Naive B cell (primary cell): ENCODE measurements at regions not wholly inside any gene's neighbourhood (a gene's known extent, or its start where the extent isn't known, plus 50 kb on each side); places are given as distances from the start of the nearest gene placed in this dataset.
A peak's percentile ranks its signal among the peaks of the same experiment; 100 is the strongest.

Source experiments
- ATAC-seq, 2 donors: fragments of 150-1000 bp; cut with Tn5 transposase; 2 replicates each; pipeline ENCODE4 v1.10.0; 2021; ENCODE audit warnings: low read depth in 2 of 2, mild to moderate bottlenecking in 2 of 2, moderate library complexity in 2 of 2
- DNase-seq: peaks from one replicate; pipeline ENCODE4 v3.0.0; 2022
- H3K27ac Mint-ChIP-seq, 6 donors: one replicate each; pipeline ENCODE4 v1.8.0; 2020 to 2022; ENCODE audit warnings: mild to moderate bottlenecking in 6 of 6, mixed read lengths in 6 of 6, moderate library complexity in 5 of 6, inconsistent platforms in 2 of 6
- H3K27me3 Mint-ChIP-seq, 3 donors: one replicate each; pipeline ENCODE4 v1.8.0; 2021 to 2022; ENCODE audit warnings: mixed read lengths in 3 of 3, mild to moderate bottlenecking in 1 of 3
- H3K36me3 Mint-ChIP-seq, 2 donors: one replicate each; pipeline ENCODE4 v1.8.0; 2020 to 2022; ENCODE audit warnings: mixed read lengths in 2 of 2, inconsistent platforms in 1 of 2, mild to moderate bottlenecking in 1 of 2
- H3K4me1 Mint-ChIP-seq, 3 donors: one replicate each; pipeline ENCODE4 v1.8.0; 2020 to 2022; ENCODE audit warnings: mixed read lengths in 3 of 3, inconsistent platforms in 1 of 3, mild to moderate bottlenecking in 1 of 3, moderate library complexity in 1 of 3
- H3K4me3 Mint-ChIP-seq, 8 donors: one replicate each; pipeline ENCODE4 v1.8.0; 2020 to 2022; ENCODE audit warnings: mild to moderate bottlenecking in 8 of 8, mixed read lengths in 8 of 8, moderate library complexity in 8 of 8, inconsistent platforms in 2 of 8
- H3K9me3 Mint-ChIP-seq, 7 donors: one replicate each; pipeline ENCODE4 v1.8.0; 2020 to 2022; ENCODE audit warnings: mixed read lengths in 7 of 7, mild to moderate bottlenecking in 5 of 7, inconsistent platforms in 2 of 7, moderate library complexity in 1 of 7

DNA sequence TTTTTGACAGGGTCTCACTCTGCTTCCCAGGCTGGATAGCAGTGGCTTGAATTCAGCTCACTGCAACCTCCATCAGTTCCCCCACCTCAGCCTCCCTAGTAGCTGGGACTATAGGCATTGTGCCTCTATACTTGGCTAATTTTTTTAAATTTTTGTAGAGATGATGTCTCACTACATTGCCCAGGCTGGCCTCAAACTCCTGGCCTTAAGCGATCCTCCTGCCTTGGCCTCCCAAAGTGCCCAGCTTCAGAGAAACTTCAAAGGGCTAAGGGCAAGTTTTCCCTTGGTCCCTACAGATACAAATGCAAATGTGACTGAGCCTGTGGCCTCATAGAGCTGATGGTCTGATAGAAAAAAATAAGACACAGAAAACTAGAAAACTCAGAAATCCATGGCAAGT, 52.9 kb upstream of the PRRC2C start:
- peaks cover 0 to 4% (median 0%) of the 10 kb centered on the region in 3 donors for H3K4me1 Mint-ChIP-seq
- ATAC-seq: no peak

DNA sequence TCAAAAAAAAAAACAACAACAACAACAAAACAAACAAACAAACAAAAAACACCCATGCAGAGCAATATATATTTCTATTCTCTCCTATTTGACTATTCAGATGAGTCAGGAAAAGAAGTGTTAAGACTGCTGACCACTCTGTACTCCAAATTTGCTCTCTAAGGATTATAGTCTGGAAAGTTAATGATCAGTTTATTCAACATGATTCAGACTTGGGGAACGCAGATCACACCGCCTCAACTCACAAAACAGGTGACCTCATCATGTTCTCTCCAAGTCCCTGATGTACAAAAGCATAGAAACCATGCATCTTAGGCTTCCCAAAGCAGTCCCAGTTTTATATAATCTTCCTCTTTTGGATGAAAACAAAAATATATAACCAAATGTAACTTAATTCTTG, 51.9 kb upstream of the PRRC2C start:
- Mint-ChIP-seq H3K27ac (no peak overlapping the region), H3K36me3 (peaks cover 0 to 5% of the 10 kb centered on the region in 2 donors), H3K9me3 (peaks cover 4 to 17% (median 9%) of the 10 kb centered on the region in 7 donors), H3K4me1 (peaks cover 0 to 4% (median 0%) of the 10 kb centered on the region in 3 donors), H3K4me3 (no peak overlapping the region), H3K27me3 (peaks cover 12 to 29% (median 29%) of the 10 kb centered on the region in 3 donors)
- ATAC-seq (no peak), DNase-seq (no peak)

More for the DNA sequence above, 52.9 kb upstream of the PRRC2C start:
- H3K27ac Mint-ChIP-seq: peak overlapping the region in 2 of 6 donors; percentile 3 to 12
- H3K27me3 Mint-ChIP-seq: peaks cover 12 to 29% (median 24%) of the 10 kb centered on the region in 3 donors
- H3K9me3 Mint-ChIP-seq: peaks cover 4 to 17% (median 9%) of the 10 kb centered on the region in 7 donors
- H3K4me3 Mint-ChIP-seq: no peak overlapping the region
- peaks cover 0 to 5% of the 10 kb centered on the region in 2 donors for H3K36me3 Mint-ChIP-seq
- no peak for DNase-seq

DNA sequence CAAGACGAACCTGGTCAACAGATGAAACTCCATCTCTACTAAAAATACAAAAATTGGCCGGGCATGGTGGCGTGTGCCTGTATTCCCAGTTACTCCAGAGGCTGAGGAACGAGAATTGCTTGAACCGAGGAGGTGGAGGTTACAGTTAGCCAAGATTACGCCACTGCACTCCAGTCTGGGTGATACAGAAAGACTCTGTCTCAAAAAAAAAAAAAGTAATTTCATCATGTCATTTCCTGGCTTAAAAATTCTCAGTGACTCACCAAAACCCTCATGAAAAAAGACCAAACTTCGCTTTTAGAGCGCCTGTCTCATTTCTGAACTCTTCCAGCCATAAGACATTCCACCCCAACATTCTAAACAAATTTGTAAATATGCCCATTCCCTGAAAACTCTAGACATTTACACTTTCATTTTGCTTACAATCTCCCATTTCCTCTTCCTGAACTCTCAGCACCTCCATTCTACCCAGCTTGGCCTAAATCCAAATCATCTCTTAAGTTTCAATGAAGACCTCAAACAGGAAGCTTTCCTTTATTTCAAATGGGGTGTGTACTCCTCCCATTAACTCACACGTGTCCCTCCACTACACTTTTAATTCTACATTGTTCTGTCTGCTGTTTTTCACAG, 50.5 kb upstream of the PRRC2C start:
- no peaks in the 10 kb centered on the region for H3K36me3 Mint-ChIP-seq
- DNase-seq (no peak), ATAC-seq (no peak)
- peak overlapping the region in 1 of 6 donors; percentile 12 for H3K27ac Mint-ChIP-seq
- peaks cover 0 to 4% (median 0%) of the 10 kb centered on the region in 3 donors for H3K4me1 Mint-ChIP-seq
- H3K9me3 Mint-ChIP-seq: peaks cover 0 to 7% (median under 1%) of the 10 kb centered on the region in 7 donors
- peaks cover 10 to 34% (median 19%) of the 10 kb centered on the region in 3 donors for H3K27me3 Mint-ChIP-seq
- H3K4me3 Mint-ChIP-seq: no peak overlapping the region
